Posterior cingulate gyrus (tissue), 11 donors: ENCODE measurements at regions not wholly inside any gene's neighbourhood (a gene's known extent, or its start where the extent isn't known, plus 50 kb on each side); places are given as distances from the start of the nearest gene placed in this dataset.
"Not testable (repeated sequence)": the region's sequence is repeated elsewhere in the genome, so short reads cannot be mapped to it uniquely, and the experiment has no call there.

Experiments
- DNase-seq, 10 donors: peaks; one replicate each; pipeline versions ENCODE4 v3.0.0 to v3.0.0-alpha.2; 2020 to 2021; ENCODE audit warnings: mixed read lengths in 3 of 10
- intact Hi-C: fragments of 100-400 bp; cut with DNase I; formaldehyde crosslinking; loops from one replicate; pipeline ENCODE4 v1.15.1; 2023

DNA sequence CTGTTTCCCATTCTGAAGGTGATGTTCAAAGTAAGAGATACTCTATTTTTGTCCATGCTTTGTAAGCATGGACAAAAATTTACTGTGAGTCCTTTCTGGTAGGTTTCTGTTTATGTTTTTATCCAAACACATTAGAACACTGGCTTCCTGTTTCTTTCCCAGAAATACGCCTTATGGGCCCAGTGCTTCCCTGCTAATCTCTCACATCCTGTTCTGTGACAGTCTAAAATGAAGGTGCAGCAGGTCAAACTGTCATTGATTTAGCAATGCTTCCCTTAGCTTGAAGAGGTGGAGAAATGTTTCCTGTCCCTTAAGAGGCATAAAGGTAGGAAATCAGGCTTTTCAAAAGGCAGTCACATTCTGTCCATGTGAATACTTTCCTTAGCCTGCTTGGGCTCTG, 305.6 kb downstream of the RPS29 start:
- no peak for DNase-seq
- intact Hi-C loops: no loop called here

DNA sequence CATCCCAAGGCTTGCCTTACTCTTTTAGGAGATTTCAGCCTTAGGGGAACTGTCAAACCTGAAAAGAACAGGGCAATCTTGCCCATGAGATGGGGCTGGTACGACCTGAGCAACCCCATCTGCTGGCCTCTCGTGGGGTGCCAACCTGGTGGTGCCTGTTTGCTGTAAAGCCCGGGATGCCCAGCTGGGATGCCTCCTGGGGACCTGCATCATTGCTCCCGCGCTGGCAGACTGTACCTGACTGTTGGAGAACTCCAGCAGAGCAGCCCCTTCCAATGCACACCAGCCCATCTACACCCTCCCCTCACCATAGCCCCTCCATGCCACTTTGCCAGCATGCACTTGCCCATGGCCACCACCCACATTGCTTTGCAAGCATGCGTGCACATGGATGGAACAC, 335.7 kb downstream of the RPS29 start:
- peak in 1 of 10 donors; percentile 66 for DNase-seq
- intact Hi-C loops: no loop called here

DNA sequence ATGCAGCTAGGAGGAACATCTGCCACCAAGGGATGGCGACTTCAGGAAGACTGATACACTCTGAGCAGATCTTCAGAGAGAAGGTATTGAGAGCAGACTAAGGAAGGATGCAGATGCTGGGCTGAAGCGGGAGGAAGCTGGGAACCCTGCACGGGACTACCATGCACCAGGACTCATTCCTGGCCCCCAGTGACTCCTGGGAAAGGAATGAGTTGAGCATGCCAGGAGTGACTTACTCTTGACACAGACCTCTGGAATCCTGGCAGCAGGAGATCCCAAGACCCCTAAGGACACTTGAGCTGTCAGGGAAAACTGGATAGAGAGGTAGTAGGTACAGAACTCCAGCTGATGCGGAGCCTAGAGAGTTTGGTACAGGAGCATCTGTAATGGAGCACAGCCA, 336.1 kb downstream of the RPS29 start:
- intact Hi-C loops: no loop called here
- no peak for DNase-seq

DNA sequence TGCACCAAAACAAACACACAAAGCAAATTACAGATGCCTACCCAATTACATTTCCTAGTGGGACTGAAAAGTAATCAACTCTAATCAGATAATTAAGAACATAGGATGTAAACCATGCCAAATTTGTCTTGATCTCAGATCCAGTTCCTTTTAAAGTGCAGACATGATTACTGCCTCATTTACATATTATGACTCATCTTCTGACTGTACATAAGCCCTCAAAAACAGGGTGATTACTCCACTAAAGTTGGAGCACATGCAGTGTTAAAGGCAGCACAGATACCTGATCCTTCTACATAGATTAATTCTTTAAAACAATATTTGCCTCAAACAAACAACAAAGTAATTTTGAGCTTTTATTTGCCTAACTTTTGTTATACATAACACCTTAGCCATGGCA, 337.2 kb downstream of the RPS29 start:
- intact Hi-C loops: no loop called here
- DNase-seq: no peak

DNA sequence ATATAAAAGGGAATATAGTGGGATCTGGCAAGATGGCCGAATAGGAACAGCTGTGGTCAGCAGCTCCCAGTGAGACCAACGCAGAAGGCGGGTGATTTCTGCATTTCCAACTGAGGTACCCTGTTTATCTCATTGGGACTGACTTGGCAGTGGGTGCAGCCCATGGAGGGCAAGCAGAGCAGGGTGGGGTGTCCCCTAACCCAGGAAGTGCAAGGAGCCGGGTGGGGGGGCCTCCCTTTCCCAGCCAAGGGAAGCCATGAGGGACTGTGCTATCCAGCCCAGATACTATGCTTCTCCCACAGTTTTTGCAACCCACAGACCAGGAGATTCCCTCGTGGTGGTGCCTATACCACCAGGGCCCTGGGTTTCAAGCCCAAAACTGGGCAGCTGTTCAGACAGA, 342.4 kb downstream of the RPS29 start:
- DNase-seq, intact Hi-C loops: not testable (repeated sequence)

DNA sequence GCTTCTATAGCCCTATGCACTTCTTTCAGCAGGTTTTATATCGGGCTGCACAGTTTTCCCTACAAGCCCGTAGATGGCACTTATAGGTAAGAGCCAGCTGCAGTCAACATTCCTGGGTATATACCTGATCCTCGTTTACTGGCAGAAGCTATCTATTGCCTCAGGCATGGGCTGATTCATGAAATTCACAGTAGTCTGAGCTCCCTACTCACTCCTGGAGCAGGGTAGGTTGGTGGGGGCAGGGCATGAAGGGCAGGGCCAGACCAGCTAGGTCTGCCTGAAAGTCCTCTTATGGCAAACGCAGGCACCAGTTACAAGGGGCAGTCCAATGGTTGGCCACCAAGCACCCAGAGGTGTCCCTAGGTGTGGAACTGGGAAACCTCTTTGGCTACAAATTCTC, 345.8 kb downstream of the RPS29 start:
- DNase-seq: no peak
- intact Hi-C loops: no loop called here

DNA sequence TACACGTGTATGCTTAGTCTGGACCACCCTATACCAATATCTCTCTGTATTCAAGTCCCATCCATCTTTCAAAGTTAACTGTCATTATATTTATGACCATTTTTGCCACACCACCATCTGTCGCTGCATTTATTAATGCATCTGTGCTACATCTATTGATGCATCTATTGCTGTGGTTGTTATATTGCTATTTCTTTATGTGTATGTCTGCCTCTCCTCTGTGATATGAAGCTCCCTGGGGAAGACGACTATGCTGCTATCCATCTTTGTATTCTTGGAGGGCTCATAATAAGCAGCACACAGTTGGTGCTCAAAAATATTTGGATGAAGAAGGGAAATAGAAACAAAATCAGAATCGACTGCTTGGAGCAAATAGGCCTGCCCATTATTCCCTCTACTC, 357.6 kb downstream of the RPS29 start:
- DNase-seq: no peak
- intact Hi-C loops: no loop called here

DNA sequence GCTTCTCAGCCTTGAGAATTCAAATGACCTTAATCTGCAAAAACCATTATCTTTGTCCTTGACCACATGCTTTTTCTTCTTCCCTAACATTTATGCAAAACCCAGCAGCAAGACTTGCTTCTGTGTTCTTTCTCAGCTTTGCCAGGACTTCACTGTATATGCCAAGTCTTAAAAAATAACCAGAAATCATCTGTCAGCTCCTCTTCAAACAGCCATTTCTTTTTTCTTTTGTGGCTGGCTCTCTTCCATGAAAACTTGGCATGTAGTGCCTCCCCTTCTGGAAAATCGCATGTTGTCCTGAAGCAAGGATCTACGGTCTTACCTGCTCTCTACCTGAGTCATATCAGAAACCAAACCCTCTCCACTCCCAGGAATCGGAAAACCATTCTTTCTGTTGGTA, 364.9 kb downstream of the RPS29 start:
- intact Hi-C loops: no loop called here

DNA sequence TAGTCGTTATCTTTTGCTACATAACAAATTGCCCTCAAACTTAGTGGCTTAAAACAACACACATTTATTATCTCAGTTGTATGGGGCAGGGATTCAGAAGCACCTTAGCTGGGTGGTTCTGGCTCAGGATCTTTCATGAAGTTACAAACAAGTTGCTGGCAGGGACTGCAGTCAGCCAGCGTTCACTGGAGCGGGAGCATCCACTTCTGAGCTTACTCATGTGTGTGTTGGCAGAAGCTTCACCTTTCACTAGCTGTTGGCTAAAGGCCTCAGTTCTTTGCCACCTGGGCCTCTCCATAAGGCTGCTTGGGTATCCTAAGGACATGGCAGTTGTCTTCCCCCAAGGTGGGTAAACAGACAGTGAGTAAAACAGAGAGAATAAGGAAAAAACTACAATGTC, 365.7 kb downstream of the RPS29 start:
- intact Hi-C loops: no loop called here
- peak in 1 of 10 donors; percentile 67 for DNase-seq

More for the DNA sequence above, 364.9 kb downstream of the RPS29 start:
- DNase-seq: no peak

DNA sequence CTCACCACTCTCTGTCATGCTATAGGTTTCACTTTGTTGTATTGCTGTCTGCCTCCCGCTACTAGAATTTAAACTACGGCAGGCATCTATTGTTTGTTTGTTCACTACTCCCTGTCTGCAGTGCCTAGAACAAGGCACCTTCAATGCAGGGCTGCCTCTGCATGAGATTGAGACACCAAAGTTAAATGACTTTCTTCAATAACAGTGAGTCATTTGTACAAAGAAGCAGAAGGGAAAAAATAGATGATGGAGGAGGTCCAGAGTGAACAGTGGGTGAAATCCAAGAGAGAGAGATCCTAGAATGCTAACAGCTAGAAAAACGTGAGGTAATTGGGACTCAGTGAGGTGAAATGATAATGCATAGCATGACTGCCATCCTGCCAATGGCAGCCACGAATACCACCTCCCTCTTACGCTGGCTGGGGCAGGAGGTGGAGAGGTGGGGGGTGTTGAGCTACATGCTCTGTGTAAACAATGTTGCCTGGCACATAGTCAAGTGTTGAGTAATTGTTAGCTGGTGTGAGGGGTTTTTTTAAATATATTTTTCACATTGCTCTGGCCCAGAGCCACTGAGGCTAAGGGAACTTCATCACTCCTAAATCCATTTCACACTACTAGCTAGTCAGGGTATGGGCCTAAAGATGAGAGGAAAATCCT, 367.6 kb downstream of the RPS29 start:
- intact Hi-C loops: no loop called here

DNA sequence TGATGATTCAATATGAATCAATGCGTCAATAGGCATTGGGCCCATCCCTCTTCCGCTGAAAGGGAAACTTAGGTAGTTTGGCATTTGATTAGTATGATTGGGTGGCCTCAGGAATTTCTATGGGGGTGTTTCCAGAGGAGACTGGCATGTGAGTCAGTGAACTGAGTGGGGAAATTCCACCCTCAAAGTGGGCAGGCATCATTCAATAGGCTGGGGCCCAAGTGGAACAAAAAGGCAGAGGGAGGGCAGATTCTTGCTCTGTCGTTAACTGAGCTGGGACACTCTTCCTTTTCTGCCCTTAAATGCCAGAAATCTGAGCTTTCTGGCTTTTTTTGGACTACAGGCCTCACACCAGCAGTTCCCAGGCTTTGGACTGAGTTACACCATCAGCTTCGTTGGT, 373.5 kb downstream of the RPS29 start:
- no peak for DNase-seq
- intact Hi-C loops: no loop called here

More for the DNA sequence above, 367.6 kb downstream of the RPS29 start:
- peak in 1 of 10 donors; percentile 11 for DNase-seq

DNA sequence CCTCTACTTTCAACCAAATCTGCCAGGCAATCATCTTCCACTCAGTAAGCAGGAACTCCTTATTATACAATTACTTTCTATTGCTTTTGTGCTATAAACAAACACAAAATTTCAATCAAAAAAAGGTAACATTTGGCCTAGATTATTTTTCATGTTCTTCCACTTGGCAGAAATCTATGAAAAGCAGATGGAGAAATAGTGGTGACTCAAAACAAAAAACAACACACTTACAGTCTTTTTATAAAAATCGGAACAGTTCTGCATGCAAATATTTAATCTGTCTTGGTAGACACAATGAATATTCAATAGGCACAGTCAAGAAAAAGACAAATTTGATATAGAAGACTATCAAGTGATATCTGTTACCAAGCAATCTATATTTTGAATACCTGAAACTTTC, 376.8 kb downstream of the RPS29 start:
- no peak for DNase-seq
- intact Hi-C loops: no loop called here

DNA sequence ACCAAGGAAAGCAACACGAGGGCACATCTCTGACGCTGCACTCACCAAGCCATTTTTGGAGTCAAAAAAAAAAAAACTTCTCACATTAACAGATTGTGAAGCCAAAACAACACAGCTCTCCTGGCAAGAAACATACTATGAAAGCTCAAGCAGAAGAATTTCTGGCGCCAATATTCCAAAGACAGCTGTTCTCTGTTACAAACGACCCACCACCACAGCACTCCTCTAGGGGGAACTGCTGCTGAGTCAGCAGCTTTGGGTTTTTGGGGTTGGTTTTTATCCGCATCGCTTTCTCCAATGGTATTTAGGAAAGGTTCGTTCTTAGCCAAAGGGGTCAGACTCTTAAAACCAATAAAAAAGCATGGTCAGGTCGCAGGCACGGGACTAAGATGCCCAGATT, 379.4 kb downstream of the RPS29 start:
- DNase-seq: no peak
- intact Hi-C loops: no loop called here

DNA sequence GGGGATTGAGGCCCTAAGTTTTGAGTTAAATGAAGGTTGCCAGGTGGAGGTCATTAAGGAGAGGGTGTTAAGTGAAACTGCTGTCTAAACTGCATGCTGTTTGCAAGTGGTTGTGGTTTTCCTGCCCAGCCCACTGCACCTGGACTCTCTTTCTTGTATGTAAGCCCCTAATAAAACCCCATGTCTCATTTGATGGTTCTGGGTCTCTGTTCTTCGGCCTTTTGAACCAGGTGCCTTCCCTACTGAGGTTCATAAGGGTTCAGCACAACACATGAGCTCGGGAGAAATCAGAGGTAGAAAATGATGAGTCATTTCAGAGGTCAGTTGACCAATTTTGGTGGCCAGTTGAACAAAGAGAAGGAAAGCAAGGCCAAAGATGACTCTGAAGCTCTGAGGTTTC, 382.5 kb downstream of the RPS29 start:
- intact Hi-C loops: no loop called here

DNA sequence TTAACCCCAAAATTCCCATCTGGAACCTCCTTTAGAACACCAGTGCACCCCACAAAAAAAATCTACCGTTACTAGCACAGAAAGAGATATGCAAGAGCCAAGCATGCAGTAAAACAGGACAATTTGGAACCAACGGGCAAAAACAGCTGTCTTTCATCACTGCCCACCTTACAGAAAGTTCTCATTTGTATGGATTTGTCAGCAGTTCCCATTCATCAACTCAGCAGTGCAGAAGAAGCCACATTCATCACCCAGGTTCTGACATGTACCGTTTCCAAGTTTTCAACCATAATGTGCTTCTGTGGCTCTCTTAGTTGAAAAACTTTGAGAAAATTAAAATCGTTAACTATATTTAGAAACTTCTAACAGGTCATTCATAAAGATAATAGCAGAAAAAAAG, 387.0 kb downstream of the RPS29 start:
- no peak for DNase-seq
- intact Hi-C loops: no loop called here

More for the DNA sequence above, 382.5 kb downstream of the RPS29 start:
- no peak for DNase-seq

DNA sequence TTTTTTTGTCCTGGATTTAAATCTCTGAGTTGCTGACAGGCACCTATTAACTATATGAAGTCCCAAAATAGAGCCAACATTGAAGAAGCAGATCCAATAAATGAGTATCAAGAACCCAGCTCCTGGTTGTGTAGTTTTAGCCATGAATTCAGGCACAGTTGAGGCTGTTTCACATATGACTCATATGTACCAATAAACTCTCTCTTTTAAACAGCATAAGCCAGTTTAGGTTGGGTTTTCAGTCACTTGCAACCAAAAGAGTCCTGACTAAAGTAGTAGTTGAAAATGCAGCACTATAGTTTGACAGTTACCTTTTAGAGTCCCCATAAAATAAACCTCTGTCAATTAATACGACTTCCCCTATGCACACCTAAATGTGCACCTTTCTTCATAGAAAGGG, 389.9 kb downstream of the RPS29 start:
- intact Hi-C loops: no loop called here
- no peak for DNase-seq

DNA sequence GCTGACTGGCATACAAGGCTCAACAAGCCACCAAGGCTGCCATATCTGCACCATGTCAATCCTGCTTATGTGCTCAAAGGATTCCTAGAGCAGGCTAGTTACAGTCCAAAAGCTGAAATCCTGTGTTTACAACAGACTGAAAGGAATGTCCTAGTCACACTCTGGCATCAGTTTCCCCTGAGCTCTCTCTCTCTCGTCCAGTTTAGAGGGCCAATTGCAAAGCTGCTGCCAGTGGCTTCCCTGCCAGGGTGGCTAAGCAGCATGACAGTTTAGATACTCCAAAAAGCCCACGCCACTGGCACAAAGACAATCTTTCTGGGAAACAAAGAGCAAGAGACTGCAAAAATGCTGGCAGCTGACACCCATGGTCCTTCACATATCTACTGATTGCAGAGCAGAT, 392.1 kb downstream of the RPS29 start:
- DNase-seq: peak in 9 of 10 donors; percentile 18 to 90 (median 53)

DNA sequence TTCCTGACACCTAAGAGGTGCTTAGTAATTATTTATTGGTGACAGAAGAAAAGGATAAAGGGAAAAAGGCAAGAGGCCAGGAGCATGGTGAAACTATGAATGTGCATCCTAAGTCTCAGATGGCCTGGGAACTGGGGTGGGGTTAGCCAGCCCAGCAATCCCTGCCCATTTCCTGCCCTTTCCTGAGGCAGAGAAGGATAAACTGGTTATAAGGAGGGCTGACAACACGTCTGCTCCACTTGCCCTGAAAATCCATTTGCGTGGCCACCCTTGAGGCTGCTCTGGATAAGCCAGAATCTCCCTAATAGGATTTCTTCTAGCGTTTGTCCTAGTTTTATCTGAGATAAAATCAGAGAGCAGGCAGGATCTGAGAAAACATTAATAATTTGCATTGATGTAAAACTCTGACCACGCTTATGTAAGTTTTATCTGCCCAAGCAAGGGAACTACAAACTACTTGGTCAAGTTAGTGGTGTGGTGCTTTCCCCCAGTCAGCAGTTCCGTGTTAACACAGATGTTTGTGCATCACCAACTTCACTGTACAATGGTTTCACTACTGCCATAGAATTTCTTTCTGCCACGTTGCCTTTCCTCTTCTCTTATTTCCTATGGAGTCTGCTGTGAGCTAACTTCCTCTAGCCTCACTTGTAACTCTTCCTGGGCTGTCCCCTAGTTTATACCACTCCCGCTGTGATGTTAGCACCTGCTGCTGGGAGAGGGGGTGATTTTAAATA, 392.7 kb downstream of the RPS29 start:
- intact Hi-C loops: no loop called here
- no peak for DNase-seq

More for the DNA sequence above, 392.1 kb downstream of the RPS29 start:
- intact Hi-C loops: no loop called here

DNA sequence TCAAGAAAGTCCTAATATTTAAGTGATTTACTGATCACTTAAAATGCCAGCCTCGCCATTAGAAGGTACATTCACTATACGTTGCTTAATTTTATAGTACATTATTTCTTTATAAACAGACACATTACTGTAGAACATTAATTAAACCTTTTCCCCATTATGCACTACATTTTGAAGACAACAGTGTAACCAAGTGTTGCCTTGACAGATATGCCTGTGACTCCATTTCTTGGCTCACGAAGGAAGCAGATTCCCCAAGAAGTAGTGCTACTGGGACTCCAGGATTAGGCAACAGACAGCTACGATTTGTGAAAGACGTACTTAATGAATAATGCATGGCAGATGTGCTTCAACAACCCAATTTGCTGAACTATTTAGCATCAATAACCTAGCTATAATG, 394.8 kb downstream of the RPS29 start:
- DNase-seq: no peak
- intact Hi-C loops: no loop called here

DNA sequence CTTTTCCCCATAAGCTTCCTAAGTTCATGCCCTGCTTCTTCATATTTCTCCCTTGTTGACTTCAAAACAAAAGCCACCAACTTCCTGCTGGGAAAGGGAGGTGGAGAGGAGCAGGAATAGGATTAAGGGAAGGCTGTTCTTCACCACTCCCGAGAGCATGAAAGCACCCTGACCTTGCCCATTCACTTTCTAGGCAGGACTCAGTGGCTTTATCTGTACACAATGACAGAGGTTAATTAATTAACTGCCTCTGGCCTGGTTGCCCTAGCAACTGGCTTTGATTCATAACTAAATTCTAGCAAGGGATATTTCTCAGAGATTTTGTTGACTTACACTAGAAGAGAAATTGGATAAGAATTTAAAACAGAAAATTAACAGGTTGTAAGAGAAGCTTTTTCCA, 396.8 kb downstream of the RPS29 start:
- intact Hi-C loops: no loop called here
- DNase-seq: no peak

DNA sequence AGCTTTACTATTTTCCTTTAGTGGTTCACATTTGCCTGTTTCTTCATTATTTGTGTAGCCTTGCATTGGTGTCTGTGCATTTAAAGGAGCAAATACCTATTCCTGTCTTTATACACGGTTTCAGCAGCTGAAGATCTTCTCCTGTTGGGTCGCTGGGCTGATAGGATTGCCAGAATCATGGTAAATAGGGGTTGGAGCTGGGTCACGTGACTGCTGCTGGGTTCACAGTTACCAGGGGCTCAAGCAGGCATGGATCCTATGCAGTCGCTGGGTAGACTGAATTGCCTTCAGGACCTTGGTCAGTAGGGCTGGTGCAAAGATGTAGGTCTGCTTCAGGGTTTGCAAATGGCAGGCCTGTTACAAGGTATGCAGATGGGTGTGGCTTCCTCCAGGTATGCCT, 398.4 kb downstream of the RPS29 start:
- intact Hi-C loops: no loop called here
- DNase-seq: no peak

DNA sequence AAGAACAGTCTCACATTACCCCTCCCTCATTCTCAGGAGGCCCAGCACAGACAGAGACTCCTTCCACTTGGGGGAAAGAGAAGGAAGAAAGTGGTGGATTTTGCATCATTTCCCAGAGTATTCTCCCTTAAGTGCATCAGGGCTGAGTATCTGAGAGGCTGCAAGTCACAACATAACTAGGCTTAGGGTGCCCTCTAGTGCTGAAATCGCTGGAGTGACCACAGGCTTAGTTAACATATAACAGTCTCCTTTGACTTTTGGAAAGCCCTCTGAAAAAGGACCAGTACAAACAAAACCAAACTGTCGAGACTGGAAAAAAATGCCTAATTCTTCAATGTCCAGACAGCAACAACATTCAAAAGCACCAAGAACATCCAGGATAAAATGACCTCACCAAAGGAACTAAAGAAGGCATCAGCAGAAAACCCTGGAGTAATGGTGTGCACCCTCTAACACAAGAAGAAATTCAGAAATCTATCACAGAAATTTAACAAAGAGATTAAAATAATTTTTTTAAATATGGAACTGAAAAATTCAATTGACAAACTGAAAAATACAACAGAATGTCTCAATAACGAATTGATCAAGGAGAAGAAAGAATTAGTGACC, 412.3 kb downstream of the RPS29 start:
- peak in 2 of 10 donors; percentile 30 to 32 for DNase-seq
- intact Hi-C loops: no loop called here
